ENCODE measurements at regions not wholly inside any gene's neighbourhood (a gene's known extent, or its start where the extent isn't known, plus 50 kb on each side); places are given as distances from the start of the nearest gene placed in this dataset.

DNA sequence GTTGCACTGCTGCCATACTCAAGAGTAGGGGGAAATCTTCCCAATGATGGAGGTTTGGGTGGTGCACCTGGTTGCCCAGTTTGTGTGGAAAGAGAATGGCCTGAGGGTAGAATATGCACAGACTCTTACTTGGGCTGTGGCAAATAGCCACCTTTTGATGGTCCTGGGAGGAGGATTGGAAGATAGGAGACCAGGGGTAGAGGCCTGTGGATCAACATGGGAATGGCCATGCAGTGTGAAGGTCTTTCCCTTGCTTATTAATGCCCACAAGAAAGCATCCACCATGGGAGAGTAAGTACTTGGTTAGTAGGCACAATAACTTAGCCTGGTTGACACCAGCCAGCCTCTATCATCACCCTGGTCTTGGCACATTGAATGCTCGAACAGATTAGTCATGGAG lies 156.8 kb upstream of the LEF1 start:
- DNase-seq, result no peak

DNA sequence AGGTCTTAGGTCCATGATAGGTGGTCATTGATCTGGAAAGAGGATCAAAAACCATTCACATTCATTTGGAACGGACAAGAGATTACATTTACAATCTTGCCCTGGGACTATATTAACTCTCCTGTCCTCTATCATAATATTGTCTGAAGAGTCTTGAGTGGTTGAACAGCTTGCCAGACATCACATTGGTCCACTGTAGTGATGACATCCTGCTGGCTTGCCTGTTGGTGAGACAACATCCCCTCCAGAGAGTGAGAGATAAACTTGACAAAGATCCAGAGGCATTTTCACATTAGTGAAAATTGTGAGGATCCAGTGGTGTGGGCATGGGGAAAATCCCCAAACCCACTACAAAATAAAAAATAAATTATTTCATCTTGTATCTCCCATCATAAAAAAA lies 155.7 kb upstream of the LEF1 start:
- no peak for DNase-seq

DNA sequence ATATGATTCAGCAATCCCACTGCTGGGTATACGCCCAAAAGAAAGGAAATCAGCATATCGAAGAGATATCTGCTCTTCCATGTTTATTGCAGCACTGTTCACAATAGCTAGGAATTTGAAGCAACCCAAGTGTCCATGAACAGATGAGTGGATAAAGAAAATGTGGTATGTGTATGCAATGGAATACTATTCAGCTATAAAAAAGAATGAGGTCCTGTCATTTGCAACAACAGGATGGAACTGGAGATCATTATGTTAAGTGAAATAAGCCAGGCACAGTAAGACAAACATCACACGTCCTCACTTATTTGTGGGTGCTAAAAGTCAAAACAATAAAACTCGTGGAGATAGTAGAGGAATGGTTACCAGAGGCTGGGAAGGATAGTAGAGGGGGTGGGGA lies 153.8 kb upstream of the LEF1 start:
- DNase-seq, result no peak

DNA sequence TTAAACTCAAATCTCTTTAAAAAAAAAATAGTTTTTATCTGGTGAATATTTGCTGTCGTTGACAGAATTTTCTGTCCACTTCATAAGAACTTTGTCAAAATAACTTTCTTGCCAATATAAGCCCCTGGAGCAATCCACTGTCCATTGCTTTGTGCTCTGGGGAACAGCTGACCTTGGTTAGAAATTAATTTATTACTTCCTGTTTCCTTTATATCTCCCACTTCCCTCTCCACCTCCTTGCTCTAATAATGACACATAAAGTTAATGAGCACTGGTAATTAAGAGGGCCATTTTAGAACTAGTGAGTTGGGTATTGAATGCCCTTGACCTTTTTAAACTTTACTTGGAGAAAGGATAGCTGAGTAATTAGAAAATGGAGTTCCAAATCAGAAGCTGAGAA lies 151.3 kb upstream of the LEF1 start:
- no peak for DNase-seq

DNA sequence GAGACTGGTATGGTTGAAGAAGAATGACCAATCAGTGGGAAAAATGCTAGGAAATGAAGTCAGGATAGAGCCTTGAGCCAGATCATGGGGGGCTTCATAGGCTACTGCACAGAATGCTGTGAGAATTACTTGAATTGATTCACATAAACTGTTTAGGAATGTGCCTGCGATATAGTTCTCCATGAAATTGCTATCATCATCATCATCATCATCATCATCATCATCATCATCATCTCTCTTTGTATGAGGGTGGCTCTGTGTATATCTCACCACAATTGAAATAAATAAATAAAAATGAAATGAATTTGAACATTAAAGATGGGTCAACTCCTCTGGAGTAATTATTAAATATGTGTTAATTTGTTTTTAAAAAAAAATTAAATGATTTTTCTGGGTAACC lies 148.6 kb upstream of the LEF1 start:
- no peak for DNase-seq

DNA sequence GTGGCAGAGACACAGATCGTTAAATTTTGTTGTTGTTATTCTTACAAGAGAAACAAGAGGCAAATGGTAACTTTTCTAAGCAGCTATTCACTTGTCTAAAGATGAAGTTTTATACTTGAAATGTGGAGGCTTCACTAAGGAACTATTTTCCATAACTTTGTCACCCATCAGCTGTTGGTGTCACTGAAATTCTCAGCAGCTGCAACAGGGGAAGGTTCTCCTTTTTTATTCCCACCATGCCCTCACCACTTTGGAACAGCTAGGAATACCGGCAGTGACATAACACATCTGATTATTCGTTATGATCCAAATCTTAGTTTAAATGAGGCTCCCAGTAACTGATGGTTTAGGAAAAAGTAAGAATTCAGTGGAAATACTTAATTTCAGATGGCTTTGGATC lies 147.0 kb upstream of the LEF1 start:
- no peak for DNase-seq

DNA sequence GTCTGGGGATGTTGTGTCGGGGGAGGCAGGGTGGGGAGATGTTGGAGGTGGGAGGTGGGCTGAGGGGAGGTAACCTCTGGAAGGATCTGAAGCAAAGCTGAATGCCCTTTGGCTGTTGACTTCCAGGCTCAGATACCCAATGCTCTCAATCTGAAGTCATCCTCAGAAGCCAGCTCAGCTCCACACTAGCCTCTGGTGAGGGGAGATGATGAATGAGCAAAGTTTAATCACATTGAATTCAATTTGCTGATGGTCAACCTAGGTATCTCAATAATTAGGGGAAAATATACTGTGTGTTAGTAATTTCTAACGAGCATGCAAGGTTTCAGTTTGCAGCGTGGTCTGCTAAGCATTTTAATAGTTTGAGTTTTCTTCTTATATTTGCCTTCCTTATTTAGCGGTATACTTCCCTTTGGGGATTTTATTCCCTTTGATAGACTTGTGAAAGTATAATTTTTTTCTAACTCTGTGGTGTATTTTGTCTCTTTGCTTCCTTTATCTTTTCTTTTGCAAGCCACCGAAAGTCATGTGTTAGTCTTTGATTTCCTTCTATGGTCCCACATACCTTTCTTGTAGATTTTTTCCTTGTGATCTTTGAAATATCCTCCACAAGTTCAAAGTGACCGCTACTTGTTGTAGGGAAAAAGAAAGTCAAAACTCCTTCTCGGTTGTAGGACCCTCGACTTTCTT lies 146.3 kb upstream of the LEF1 start:
- no peak for DNase-seq

DNA sequence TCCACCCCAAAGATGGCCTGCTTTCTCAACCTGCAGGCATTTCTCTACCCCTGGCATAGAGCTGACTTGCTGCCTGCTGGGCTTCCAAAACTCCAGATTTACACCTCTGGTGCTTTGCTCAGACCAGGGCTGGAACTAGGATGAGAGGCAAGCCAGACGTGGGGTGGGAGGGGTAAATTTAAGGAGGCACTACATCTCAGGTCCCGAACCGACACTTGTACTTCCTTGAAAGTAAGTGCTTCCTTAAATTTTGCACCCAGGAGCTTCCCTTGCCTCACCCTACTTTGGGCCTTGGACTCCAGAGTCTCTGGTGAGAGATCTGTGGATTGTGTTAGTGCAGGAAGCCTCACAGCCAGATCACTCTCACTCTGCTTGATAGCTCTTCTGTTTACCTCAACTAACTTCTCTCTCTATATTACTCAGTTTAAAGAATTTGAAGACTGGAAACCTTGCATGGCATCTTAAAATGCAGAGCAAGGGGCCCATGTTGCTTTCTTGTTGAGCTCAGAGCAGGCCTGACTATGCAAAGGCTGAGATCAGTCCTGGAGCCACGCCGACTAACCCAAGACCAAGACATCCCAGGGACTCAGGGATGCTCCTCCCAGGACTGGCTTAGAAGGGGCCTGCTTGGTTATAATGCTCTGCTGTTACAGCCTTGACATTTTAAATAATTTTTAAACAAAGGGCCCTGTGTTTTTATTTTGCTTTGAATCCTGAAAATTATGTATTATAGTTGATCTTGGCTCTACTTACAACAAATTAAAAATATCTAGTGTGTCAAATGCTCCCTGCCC lies 145.0 kb upstream of the LEF1 start:
- no peak for DNase-seq

DNA sequence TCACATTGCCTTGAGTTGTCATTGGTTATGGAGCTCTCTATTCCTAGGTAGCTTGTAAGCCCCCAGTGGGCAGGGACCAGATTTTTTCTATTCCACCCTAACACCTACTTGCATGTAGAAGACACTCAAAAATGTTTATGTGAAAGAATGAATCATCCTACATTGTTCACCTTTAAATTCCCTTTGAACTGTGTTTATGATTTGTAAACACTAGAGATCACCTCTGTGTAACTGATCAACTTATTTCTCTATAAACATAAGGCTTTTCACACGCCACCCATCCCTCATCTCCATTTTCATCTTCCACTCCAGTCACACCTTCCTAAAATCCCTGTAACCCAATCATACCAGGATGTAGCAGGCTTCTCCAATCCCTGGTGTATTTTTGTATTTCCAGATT lies 142.6 kb upstream of the LEF1 start:
- no peak for DNase-seq

DNA sequence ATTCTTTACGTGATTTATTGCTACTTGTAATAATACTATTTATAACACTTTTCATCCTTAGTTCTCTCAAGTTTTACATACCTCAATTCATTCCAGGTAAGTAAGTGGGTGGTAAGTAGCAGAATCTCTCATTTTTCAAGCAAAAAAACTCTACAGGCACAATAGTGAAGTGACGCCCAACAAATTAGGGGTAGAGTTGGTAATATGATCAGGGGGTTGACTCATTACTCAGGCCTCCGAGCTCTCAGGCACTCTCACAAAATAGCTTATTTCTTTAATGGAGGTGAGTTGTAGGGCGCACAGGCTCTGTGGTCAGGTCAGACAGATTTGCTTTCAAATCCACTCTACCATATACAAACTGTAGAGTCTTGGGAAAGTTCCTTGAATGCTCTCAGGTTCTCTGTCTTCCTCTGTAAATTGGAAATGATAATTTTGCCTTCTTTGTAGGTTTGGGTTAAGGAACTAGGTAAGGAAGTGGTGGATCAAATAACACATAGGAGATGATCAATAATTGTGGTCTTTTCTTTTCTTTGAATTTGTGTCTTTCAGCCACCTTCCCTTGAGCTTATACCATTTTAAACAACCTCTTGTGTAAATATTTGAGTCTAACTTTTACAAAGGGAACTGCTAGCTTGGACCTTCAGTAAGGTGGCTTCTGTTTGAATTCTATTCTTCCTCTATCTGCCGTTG lies 134.9 kb upstream of the LEF1 start:
- no peak for DNase-seq

DNA sequence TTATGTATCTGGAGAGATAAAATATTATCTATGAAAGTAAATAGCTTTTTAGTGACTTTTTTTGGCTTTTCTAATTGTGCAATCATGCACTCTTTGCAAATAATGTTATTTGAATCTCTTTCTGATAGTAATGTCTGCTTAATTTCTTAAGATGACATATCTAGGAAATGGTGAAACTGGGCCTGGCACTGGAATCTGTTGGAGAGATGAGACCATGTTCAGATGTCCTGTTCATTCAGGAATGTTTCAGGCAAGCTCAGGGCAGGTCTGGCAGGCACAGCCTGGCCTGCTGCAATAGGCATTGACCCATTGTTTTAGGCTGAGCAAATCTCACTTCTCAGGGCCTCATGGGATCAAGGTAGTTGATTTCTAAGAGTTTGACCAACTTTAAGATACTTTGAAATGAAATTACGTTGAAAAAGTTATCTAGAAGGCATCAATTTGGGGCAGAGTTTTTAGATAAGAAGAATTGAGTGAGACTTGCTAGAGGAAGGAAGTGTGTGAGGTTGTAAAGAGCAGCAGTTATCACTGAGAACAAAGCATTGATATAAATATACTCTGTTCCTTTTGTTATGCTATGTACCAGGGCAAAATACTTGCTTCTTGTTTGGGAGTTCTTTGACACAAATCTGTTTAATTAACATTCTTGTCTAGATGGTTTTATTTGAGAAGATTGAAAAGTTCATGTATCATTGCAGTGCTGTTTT lies 133.0 kb upstream of the LEF1 start:
- DNase-seq, result no peak

DNA sequence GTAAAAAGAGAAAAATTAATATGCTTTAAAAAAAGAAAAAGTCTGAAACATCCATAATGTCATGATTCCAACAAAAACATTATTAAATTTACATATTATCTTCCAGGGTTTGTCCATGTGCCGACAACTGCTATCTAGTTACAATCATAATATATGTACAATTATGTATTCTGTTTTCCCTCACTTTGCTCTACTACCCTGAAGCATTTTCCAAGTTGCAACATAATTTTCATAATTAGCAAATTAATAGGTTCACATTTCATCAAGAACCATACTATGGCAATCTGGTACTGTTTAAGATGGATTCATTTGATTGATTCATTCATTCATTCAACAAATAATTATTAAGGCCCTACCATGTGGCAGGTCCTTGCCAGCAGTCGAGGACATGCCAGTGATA lies 128.9 kb upstream of the LEF1 start:
- DNase-seq, result no peak

DNA sequence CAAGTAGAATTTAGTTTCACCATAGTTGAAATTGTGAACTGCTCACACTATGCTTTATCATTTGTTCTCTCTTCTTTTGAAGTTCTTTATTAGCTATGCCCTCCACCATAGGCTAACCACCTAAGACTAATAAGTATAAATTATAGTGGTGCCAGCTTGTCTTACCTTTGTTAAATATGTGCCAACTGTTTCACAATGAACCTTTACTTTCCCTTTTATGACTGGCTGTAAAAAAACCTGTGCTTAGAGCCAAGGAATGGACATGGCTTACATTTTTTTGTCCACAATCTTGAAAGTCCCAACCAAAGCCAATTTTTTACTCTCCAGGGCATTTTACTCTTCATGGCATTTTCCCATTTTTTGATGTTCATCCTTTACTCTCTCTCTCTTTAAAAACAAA lies 123.5 kb upstream of the LEF1 start:
- no peak for DNase-seq

DNA sequence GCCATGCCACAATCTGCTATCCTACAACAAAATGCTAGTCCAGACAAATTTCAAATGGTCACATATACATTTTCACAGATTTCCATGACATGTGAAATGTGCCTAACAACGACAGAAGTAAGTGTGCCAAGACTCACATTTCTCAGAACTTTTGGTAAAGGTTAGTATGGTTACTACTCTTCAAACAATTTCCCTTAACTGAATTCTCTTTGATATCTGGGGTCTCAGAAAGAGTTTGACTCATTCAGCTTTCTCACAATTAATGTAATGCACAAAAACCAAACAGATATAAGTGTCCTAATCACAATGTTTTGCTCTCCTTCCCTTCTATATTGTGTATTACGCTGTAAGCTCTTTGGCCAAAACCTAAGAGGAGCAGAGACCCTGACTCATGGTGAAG lies 122.4 kb upstream of the LEF1 start:
- DNase-seq, result no peak

DNA sequence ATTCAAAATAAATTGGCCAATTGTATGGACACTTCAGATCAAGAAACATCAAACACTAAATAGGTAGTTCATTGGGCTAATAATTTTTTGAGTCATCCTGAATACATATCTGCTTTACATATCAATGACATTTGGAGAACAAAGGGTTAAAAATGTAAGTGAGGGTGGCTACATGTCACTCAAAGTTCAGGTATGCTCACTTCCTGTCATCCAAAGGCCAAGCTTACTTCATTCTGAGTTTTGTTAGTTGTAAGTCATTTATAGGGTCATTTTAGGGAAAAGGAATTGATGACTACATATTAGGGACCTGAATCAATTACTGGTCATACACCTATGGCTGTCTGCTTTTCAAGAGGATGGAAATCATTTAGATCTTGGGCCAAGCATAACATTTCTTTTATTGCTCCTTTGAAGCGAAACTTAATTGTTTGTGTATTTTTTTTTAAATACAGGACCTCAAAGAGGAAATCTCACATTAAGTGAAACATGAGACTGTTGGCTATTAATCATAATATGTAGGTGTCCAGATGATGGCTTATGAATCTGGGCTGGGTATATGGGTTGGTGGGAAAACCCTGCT lies 119.2 kb upstream of the LEF1 start:
- DNase-seq, result no peak

DNA sequence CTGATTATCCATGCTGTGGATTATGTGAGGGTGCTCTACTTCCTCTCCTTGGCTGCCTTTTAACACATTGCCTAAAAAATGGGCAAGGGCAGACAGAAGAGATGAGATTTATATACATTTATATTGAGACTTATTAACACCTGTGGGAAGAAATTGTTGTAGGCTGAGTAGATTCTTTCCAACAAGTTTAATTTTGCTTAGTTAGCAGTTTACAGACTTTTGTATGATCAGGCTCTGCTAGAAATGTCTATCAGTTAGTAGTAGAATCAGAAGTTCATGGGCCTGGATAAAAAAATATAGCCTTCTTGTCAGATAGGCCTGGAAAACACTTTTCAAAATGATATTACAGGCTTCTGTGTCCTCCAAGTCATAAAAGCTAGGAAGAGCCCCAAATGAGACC lies 111.3 kb upstream of the LEF1 start:
- DNase-seq, result no peak

DNA sequence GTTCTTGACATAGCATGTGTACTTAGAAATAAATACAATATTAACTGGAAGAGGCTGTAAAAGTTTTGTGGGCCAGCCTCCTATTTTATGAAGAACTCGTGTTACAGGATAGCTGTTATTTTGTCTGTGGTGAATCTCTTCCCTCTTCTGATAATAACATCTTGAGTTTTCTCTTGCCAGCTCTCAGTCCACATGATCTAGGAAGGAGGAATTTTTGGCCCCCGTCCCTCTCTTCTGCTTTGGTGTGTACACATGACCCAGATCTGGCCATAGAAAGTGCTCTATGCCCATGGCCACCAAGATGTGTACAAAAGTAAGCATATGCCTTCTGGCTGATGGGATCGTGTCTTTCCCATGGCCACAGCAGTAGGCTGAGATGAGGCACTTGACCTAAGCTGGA lies 108.0 kb upstream of the LEF1 start:
- no peak for DNase-seq

DNA sequence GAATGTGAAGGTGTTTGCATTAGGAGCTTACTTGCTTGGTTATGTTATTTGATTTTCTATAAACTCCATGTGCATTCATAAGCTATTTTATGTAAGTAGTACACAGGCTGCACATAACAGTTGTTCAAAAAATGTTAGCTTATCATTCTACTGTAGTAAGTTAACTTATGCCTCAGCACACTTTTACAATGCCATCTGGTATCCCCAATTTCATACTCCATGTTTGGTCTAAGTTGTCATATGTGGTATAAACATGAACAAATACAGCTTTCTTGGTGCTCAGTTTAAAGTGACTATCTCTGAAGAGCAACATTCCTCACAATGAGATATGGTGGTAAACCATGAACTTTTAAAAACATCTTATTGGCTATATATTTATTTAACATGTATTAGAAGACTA lies 104.3 kb upstream of the LEF1 start:
- no peak for DNase-seq

DNA sequence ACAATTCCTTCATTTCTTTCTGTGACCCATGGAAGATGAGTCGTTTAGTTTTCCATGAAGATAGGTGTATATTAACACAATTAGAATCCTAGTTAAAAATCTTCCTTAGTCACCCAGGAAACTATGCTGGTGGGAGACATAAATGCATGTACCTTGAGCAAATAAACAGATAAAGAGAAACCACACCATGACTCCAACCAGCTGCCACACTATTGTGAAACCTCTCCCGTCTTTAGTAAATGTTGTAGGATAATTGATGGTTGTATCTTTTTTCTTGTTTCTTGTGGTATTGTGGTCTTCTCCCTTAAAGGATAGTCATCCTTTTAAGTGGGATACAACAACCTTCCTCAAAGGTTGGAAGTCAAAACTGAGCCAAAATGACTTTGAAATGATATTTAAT lies 103.8 kb upstream of the LEF1 start:
- no peak for DNase-seq

DNA sequence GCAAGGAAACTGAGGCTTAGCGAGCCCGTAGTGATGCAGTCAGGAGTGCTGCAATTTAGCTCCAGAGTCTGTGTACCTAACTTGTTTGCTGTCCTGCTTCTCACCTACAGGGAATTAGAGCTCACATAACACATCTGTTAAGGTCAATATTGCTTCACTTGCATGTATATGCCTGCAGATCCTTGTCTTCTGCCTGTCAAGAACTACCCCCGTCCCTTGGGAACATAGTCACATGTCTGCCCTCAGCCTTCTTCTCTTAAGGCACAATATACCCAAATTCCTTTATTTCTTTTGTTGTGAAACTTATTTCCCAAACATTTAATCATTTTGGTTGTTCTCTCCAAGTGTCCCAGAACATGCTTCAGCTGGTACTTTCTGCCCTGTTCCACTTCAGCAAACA lies 103.3 kb upstream of the LEF1 start:
- DNase-seq, result no peak

DNA sequence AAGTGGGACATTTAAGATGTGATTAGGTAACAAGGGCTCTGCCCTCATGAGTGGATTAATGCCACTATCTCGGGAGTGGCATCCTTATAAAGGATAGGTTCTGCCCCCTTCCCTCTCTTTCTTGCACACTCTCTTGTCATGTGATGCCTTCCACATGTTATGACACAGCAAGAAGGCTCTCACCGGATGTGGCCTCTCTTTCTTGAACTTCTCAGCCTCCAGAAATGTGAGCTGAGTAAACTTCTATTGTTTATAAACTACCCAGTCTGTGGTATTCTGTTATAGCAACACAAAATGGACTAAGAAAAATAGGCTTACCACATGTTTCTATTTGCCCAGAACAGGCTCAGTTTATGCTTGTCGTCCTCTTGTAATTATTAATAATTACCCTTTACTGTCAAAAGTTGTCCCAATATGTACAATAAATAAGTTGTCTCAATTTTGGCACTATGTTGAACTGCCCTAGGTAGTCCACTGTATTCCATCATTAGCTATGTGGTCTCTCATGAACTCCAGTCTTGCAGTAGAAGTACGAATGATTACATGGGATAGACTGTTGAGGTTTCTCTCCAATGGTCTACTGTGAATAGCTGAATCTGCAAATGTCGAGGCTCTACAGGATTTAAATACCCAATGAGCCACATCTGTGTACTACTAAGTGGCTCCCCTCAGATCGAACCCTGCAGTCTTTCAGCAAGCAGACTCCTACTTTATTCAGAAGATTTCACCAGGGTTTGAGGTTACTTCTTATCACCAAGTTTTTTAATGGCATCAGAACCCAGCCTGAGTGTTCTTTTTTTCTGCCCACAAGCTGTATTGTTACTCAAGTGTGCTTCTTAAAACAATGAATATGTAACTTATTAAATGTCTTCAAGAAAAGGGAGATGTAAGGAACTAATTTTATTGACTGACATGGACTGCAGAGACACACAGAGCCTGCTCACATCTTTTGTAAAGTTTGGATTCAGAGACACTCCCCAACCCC lies 102.0 kb upstream of the LEF1 start:
- DNase-seq, result no peak

DNA sequence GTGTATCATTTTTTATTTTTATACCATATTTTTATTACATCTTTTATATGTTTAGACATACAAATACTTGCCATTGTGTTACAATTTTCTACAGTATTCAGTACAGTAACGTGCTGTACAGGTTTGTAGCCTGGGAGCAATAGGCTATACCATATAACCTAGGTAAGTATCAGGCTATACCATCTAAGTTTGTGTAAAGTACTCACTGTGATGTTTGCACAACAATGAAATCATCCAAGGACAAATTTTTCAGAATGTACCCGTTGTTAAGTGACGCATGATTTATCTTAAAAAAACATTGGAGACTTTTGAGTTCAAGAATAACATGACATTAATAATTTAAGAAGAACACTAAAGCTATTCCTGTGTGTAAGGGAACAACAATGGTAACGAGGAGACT lies 96.0 kb upstream of the LEF1 start:
- DNase-seq, result no peak

All from midbrain (tissue), 1 donor.